Smooth muscle cell (in vitro differentiated cells): ENCODE measurements at regions not wholly inside any gene's neighbourhood (a gene's known extent, or its start where the extent isn't known, plus 50 kb on each side); places are given as distances from the start of the nearest gene placed in this dataset.

Experiments used
- DNase-seq: peaks from one replicate; lab custom pipeline; 2025; ENCODE audit not compliant: unreplicated experiment; lab: John Stamatoyannopoulos, UW
- H2AFZ ChIP-seq: fragments of 200-600 bp; sonication (generic); 2 replicates; pipeline ENCODE4 v1.6.0; 2016; ENCODE audit warnings: antibody characterized with exemption, low read depth, mild to moderate bottlenecking
- H3F3A ChIP-seq: fragments of 200-600 bp; sonication (generic); 2 replicates; pipeline ENCODE4 v1.6.0; 2017; ENCODE audit warnings: antibody characterized with exemption, low read depth
- H3K27ac ChIP-seq: fragments of 200-600 bp; sonication (generic); 2 replicates; pipeline ENCODE4 v1.5.1; 2016; ENCODE audit warnings: low read depth, mild to moderate bottlenecking
- H3K27me3 ChIP-seq: fragments of 200-600 bp; sonication (generic); 2 replicates; pipeline ENCODE4 v1.6.1; 2016; ENCODE audit warnings: low read depth, mild to moderate bottlenecking
- H3K36me3 ChIP-seq: fragments of 200-600 bp; sonication (generic); 2 replicates; pipeline ENCODE4 v1.5.1; 2016; ENCODE audit warnings: low read depth
- H3K4me1 ChIP-seq: fragments of 200-600 bp; sonication (generic); 2 replicates; pipeline ENCODE4 v1.5.1; 2016; ENCODE audit warnings: low read depth
- H3K4me2 ChIP-seq: fragments of 200-600 bp; sonication (generic); 2 replicates; pipeline ENCODE4 v1.6.0; 2016; ENCODE audit warnings: mild to moderate bottlenecking
- H3K4me3 ChIP-seq: fragments of 200-600 bp; sonication (generic); 2 replicates; pipeline ENCODE4 v1.5.1; 2016; ENCODE audit warnings: mild to moderate bottlenecking
- H3K79me2 ChIP-seq: fragments of 200-600 bp; sonication (generic); 2 replicates; pipeline ENCODE4 v1.6.0; 2016; ENCODE audit warnings: low read depth, mild to moderate bottlenecking
- H3K9ac ChIP-seq: fragments of 200-600 bp; sonication (generic); 2 replicates; pipeline ENCODE4 v1.6.0; 2016; ENCODE audit warnings: low read depth
- H3K9me3 ChIP-seq: fragments of 200-600 bp; sonication (generic); replicated peaks from 2 replicates; pipeline ENCODE4 v1.5.1; 2016; ENCODE audit warnings: low read depth
- H4K20me1 ChIP-seq: fragments of 200-600 bp; sonication (generic); 2 replicates; pipeline ENCODE4 v1.6.0; 2016; ENCODE audit warnings: low read depth
- CTCF ChIP-seq: fragments of 200-600 bp; sonication (generic); IDR thresholded peaks from 2 replicates; pipeline ENCODE4 v1.5.1; 2017; ENCODE audit warnings: borderline replicate concordance, mild to moderate bottlenecking, antibody characterized with exemption; ENCODE audit not compliant: insufficient read depth, poor library complexity, severe bottlenecking
- WGBS: methylation state at CpG from one replicate; pipeline ENCODE4 v1.1.7; 2016; ENCODE audit warnings: low lambda C conversion rate; 5-methylcytosine and 5-hydroxymethylcytosine counted together

- 71% methylated on average over 2 of the region's 2 CpGs for WGBS
- Histone ChIP-seq H3F3A (no peaks in the 10 kb centered on the region), H4K20me1 (no peaks in the 10 kb centered on the region), H2AFZ (peak overlapping the region; percentile 47), H3K27ac (peak overlapping the region; percentile 54), H3K4me2 (peak overlapping the region; percentile 11), H3K27me3 (no peaks in the 10 kb centered on the region), H3K4me3 (no peak overlapping the region), H3K9ac (no peak overlapping the region), H3K9me3 (peaks cover 7% of the 10 kb centered on the region), H3K79me2 (no peaks in the 10 kb centered on the region), H3K4me1 (peaks cover 4% of the 10 kb centered on the region), H3K36me3 (no peaks in the 10 kb centered on the region)
- DNase-seq = no peak
- no peak for TF ChIP-seq CTCF
Observed at GRCh38 chr3:192022412-192022811, 561.4 kb downstream of the PYDC2 start.

- H3K27ac ChIP-seq = no peak overlapping the region
Observed at GRCh38 chr3:192024751-192025150, 563.8 kb downstream of the PYDC2 start.

GRCh38 chr3:192026661-192027060, 565.7 kb downstream of the PYDC2 start:
- no peak for TF ChIP-seq CTCF
- Histone ChIP-seq H3K27me3 (no peaks in the 10 kb centered on the region), H3K36me3 (no peaks in the 10 kb centered on the region), H3K9me3 (no peaks in the 10 kb centered on the region), H4K20me1 (no peaks in the 10 kb centered on the region), H2AFZ (no peak overlapping the region), H3F3A (no peaks in the 10 kb centered on the region), H3K4me3 (no peak overlapping the region), H3K4me2 (no peak overlapping the region), H3K27ac (no peak overlapping the region), H3K79me2 (no peaks in the 10 kb centered on the region), H3K9ac (no peak overlapping the region), H3K4me1 (peaks cover 4% of the 10 kb centered on the region)
- 97% methylated on average over 2 of the region's 2 CpGs for WGBS
- no peak for DNase-seq

More at GRCh38 chr3:192024751-192025150, 563.8 kb downstream of the PYDC2 start:
- no peak overlapping the region for H3K4me3 ChIP-seq
- TF ChIP-seq CTCF = no peak
- H3K9ac ChIP-seq = no peak overlapping the region
- H3F3A ChIP-seq = no peaks in the 10 kb centered on the region
- H3K36me3 ChIP-seq = no peaks in the 10 kb centered on the region
- no peak for DNase-seq
- H3K4me1 ChIP-seq = peaks cover 4% of the 10 kb centered on the region
- no peaks in the 10 kb centered on the region for H3K79me2 ChIP-seq
- H4K20me1 ChIP-seq = no peaks in the 10 kb centered on the region
- H2AFZ ChIP-seq = no peak overlapping the region
- H3K27me3 ChIP-seq = no peaks in the 10 kb centered on the region
- no peaks in the 10 kb centered on the region for H3K9me3 ChIP-seq
- no peak overlapping the region for H3K4me2 ChIP-seq
- WGBS = 41% methylated on average over 1 of the region's 1 CpG

- Histone ChIP-seq H3K79me2 (no peaks in the 10 kb centered on the region), H3F3A (no peaks in the 10 kb centered on the region), H2AFZ (peak overlapping the region; percentile 58), H3K9ac (no peak overlapping the region), H3K9me3 (no peaks in the 10 kb centered on the region), H3K27ac (no peak overlapping the region), H4K20me1 (no peaks in the 10 kb centered on the region), H3K27me3 (no peaks in the 10 kb centered on the region), H3K4me3 (no peak overlapping the region), H3K4me1 (no peaks in the 10 kb centered on the region), H3K36me3 (no peaks in the 10 kb centered on the region), H3K4me2 (no peak overlapping the region)
- WGBS = 87% methylated on average over 3 of the region's 3 CpGs
- no peak for TF ChIP-seq CTCF
- DNase-seq = no peak
Observed at GRCh38 chr3:192031941-192032340, 571.0 kb downstream of the PYDC2 start.
